ENCODE measurements at regions not wholly inside any gene's neighbourhood (a gene's known extent, or its start where the extent isn't known, plus 50 kb on each side); places are given as distances from the start of the nearest gene placed in this dataset.

GRCh38 chr6:132143258-132143657 lies 192.1 kb upstream of the CCN2 start:
- H3K27ac ChIP-seq: no peak overlapping the region
- ATAC-seq (no peak), DNase-seq (no peak)
- no peak for TF ChIP-seq CTCF (IDR thresholded peaks at IDR 0.05)
- no peaks in the 10 kb centered on the region for H3K36me3 ChIP-seq
- H3K27me3 ChIP-seq (ENCODE audit: low read depth): no peaks in the 10 kb centered on the region
- no peak overlapping the region for H3K4me3 ChIP-seq
- no peaks in the 10 kb centered on the region for H3K9me3 ChIP-seq
- intact Hi-C loops (cut with DNase I): no loop called here
- no peaks in the 10 kb centered on the region for H3K4me1 ChIP-seq

- no peaks in the 10 kb centered on the region for H3K27me3 ChIP-seq (ENCODE audit: low read depth)
- TF ChIP-seq CTCF (IDR thresholded peaks at IDR 0.05): no peak
- no peak overlapping the region for H3K4me3 ChIP-seq
- no peaks in the 10 kb centered on the region for H3K36me3 ChIP-seq
- no peaks in the 10 kb centered on the region for H3K9me3 ChIP-seq
- no peak overlapping the region for H3K27ac ChIP-seq
- ATAC-seq: no peak
- intact Hi-C loops (cut with DNase I): no loop called here
- H3K4me1 ChIP-seq: no peaks in the 10 kb centered on the region
- no peak for DNase-seq
These were observed 191.6 kb upstream of the CCN2 start for GRCh38 chr6:132142768-132143167.

- no peak for DNase-seq
- H3K36me3 ChIP-seq: no peaks in the 10 kb centered on the region
- no peaks in the 10 kb centered on the region for H3K27me3 ChIP-seq (ENCODE audit: low read depth)
- ATAC-seq: no peak
- no peak for TF ChIP-seq CTCF (IDR thresholded peaks at IDR 0.05)
- intact Hi-C loops (cut with DNase I): no loop called here
- no peaks in the 10 kb centered on the region for H3K9me3 ChIP-seq
- H3K4me1 ChIP-seq: no peaks in the 10 kb centered on the region
- H3K27ac ChIP-seq: no peak overlapping the region
- no peak overlapping the region for H3K4me3 ChIP-seq
These were observed 191.1 kb upstream of the CCN2 start for GRCh38 chr6:132142308-132142707.

- DNase-seq (no peak), ATAC-seq (no peak)
- no peak overlapping the region for H3K4me3 ChIP-seq
- no peaks in the 10 kb centered on the region for H3K4me1 ChIP-seq
- H3K27me3 ChIP-seq (ENCODE audit: low read depth): no peaks in the 10 kb centered on the region
- H3K9me3 ChIP-seq: no peaks in the 10 kb centered on the region
- TF ChIP-seq CTCF (IDR thresholded peaks at IDR 0.05): no peak
- no peak overlapping the region for H3K27ac ChIP-seq
- H3K36me3 ChIP-seq: no peaks in the 10 kb centered on the region
- intact Hi-C loops (cut with DNase I): no loop called here
These were observed 189.0 kb upstream of the CCN2 start for GRCh38 chr6:132140189-132140588.

GRCh38 chr6:132139611-132140010 lies 188.4 kb upstream of the CCN2 start:
- no peak for TF ChIP-seq CTCF (IDR thresholded peaks at IDR 0.05)
- Histone ChIP-seq H3K4me3 (no peak overlapping the region), H3K27ac (no peak overlapping the region), H3K9me3 (no peaks in the 10 kb centered on the region), H3K4me1 (no peaks in the 10 kb centered on the region), H3K36me3 (no peaks in the 10 kb centered on the region), H3K27me3 (ENCODE audit: low read depth) (no peaks in the 10 kb centered on the region)
- intact Hi-C loops (cut with DNase I): no loop called here
- ATAC-seq (no peak), DNase-seq (no peak)

GRCh38 chr6:132136981-132137380 lies 185.8 kb upstream of the CCN2 start:
- Histone ChIP-seq H3K9me3 (no peaks in the 10 kb centered on the region), H3K4me3 (no peak overlapping the region), H3K27ac (no peak overlapping the region), H3K36me3 (no peaks in the 10 kb centered on the region), H3K27me3 (ENCODE audit: low read depth) (no peaks in the 10 kb centered on the region), H3K4me1 (peaks cover 13% of the 10 kb centered on the region)
- no peak for DNase-seq
- no peak for TF ChIP-seq CTCF (IDR thresholded peaks at IDR 0.05)
- no peak for ATAC-seq
- intact Hi-C loops (cut with DNase I): no loop called here

All from lower lobe of right lung (tissue), 2 donors.